ENCODE measurements at regions not wholly inside any gene's neighbourhood (a gene's known extent, or its start where the extent isn't known, plus 50 kb on each side); places are given as distances from the start of the nearest gene placed in this dataset.

DNA sequence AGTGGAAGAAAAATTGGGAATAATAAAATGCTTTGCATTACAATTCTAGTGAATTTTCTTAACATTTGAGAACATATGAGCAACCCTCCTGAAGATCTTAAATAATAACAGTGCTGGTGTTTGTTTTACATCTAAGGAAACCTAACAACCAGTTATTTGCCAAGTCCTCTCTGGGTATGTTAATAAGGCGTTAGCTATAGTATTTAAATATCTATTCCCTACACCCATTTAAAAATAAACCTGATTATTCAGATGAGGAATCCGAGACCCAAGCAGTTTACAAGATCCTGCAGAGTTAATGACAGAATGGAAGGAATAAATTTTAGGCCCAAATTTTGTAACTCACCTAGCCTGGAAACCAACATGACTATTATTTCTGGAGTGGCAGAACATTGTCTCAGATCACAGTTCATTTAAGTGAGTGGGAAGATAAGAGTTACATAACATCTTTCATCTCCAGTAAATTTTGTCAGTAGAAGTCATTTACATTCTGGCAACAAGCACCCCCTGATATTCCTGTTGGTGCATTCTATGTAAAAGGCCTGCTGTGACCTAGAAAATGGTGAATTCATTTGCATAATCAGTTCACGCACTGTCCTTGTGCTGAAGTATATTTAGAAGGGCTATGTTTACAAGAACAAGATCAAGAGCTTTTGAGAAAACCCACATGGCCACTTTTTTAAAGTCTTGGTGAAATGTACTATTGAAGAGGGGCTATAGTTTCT lies 148.2 kb downstream of the COX7C start:
- CTCF ChIA-PET = no interaction called here
- TF ChIP-seq, protein P1, sequence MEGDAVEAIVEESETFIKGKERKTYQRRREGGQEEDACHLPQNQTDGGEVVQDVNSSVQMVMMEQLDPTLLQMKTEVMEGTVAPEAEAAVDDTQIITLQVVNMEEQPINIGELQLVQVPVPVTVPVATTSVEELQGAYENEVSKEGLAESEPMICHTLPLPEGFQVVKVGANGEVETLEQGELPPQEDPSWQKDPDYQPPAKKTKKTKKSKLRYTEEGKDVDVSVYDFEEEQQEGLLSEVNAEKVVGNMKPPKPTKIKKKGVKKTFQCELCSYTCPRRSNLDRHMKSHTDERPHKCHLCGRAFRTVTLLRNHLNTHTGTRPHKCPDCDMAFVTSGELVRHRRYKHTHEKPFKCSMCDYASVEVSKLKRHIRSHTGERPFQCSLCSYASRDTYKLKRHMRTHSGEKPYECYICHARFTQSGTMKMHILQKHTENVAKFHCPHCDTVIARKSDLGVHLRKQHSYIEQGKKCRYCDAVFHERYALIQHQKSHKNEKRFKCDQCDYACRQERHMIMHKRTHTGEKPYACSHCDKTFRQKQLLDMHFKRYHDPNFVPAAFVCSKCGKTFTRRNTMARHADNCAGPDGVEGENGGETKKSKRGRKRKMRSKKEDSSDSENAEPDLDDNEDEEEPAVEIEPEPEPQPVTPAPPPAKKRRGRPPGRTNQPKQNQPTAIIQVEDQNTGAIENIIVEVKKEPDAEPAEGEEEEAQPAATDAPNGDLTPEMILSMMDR (IDR thresholded peaks at IDR 0.05; ENCODE audit: low read depth, low read length) = no peak
- Histone ChIP-seq H3K4me3 (ENCODE audit: low read depth, low read length) (no peak overlapping the region), H3K9me3 (ENCODE audit: control insufficient read depth, insufficient read depth, low read length) (no peaks in the 10 kb centered on the region), H3K27me3 (ENCODE audit: control insufficient read depth, insufficient read depth, low read length) (no peaks in the 10 kb centered on the region), H3K27ac (ENCODE audit: low read depth, low read length) (no peak overlapping the region)
- DNase-seq (ENCODE audit: low read depth, low spot score) = no peak
- POLR2A ChIA-PET = no interaction called here

DNA sequence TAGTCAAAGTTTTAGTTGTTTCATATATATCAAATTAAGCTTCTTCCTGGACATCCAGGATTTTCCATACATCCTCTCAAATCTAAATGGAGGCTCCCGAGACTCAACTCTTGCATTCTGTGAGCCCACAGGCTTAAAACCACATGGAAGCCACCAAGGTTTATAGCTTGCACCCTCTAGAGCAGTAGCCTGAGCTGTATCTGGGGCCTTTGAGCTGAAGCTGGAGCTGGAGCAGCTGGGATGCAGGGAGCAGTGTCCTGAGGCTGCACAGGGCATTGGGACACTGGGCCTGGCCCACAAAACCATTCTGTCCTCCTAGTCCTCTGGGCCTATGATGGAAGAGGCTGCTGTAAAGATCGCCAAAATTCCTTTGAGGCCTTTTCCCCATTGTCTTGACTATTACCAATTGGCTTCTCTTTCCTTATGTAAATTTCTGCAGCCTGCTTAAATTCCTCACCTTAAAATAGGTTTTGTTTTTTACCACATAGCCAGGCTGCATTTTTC lies 151.0 kb downstream of the COX7C start:
- Histone ChIP-seq H3K27ac (ENCODE audit: low read depth, low read length) (no peak overlapping the region), H3K4me3 (ENCODE audit: low read depth, low read length) (no peak overlapping the region), H3K27me3 (ENCODE audit: control insufficient read depth, insufficient read depth, low read length) (no peaks in the 10 kb centered on the region), H3K9me3 (ENCODE audit: control insufficient read depth, insufficient read depth, low read length) (no peaks in the 10 kb centered on the region)
- no peak for DNase-seq (ENCODE audit: low read depth, low spot score)
- TF ChIP-seq, protein P1 (IDR thresholded peaks at IDR 0.05; ENCODE audit: low read depth, low read length) = no peak
- ChIA-PET CTCF (no interaction called here), POLR2A (no interaction called here)

DNA sequence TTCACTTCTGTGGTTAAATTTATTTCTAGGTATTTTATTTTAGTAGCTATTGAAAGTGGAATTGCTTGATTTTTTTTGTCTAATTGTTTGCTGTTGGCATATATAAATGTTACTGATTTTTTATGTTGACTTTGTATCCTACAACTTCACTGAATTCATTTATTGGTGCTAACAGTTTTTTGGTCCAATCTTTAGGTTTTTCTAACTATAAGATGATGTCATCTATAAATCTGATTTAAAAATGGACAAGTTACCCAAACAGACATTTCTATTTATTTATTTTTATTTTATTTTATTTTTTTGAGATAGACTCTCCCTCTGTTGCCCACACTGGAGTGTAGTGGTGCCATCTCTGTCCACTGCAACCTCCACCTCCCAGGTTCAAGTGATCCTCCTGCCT lies 162.3 kb downstream of the COX7C start:
- ChIA-PET POLR2A (no interaction called here), CTCF (no interaction called here)
- no peaks in the 10 kb centered on the region for H3K27me3 ChIP-seq (ENCODE audit: control insufficient read depth, insufficient read depth, low read length)
- no peak for DNase-seq (ENCODE audit: low read depth, low spot score)
- no peak overlapping the region for H3K27ac ChIP-seq (ENCODE audit: low read depth, low read length)
- H3K9me3 ChIP-seq (ENCODE audit: control insufficient read depth, insufficient read depth, low read length) = no peaks in the 10 kb centered on the region
- TF ChIP-seq, protein P1 (IDR thresholded peaks at IDR 0.05; ENCODE audit: low read depth, low read length) = no peak
- no peak overlapping the region for H3K4me3 ChIP-seq (ENCODE audit: low read depth, low read length)

DNA sequence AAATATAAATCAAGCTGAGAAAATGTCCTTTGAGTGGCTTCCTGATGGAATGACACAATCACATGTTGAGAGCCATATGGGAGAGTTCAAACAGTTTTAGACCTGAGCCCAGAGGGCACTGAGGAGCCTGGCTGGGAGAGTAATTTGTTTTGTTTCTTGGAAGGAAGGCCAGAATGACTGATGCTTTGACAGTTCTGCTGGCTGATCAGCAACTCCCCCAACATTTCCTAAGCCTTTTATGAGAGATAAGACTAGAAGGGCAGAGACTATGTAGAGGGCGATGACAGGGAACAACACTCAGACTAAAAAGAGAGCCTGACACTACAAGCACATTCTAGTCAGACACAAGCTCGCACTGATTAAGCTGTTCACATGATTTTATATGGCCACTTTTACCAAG lies 169.2 kb downstream of the COX7C start:
- TF ChIP-seq, protein P1 (IDR thresholded peaks at IDR 0.05; ENCODE audit: low read depth, low read length) = no peak
- POLR2A ChIA-PET = no interaction called here
- H3K27ac ChIP-seq (ENCODE audit: low read depth, low read length) = no peak overlapping the region
- H3K4me3 ChIP-seq (ENCODE audit: low read depth, low read length) = no peak overlapping the region
- CTCF ChIA-PET = no interaction called here
- no peaks in the 10 kb centered on the region for H3K9me3 ChIP-seq (ENCODE audit: control insufficient read depth, insufficient read depth, low read length)
- no peaks in the 10 kb centered on the region for H3K27me3 ChIP-seq (ENCODE audit: control insufficient read depth, insufficient read depth, low read length)
- no peak for DNase-seq (ENCODE audit: low read depth, low spot score)

DNA sequence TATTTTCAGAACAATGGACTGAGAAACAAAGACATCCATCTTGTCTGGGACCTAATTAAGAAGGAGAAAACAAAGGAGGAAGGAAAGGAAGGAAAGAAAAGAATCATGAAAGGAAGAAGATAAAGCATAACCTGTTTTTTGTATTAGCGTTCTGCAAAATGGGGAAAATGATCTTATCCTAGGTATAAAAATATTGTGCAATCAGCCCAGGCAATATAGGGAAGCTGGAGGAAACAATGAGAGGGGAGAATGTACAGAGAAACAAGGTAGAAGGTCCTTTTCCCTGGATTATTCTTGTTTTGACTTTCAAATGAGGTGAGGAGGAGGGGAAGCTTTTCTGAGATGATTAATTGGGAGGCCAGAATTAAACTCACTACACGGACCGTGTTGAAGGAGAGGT lies 177.9 kb downstream of the COX7C start:
- H3K27ac ChIP-seq (ENCODE audit: low read depth, low read length) = no peak overlapping the region
- TF ChIP-seq, protein P1 (IDR thresholded peaks at IDR 0.05; ENCODE audit: low read depth, low read length) = no peak
- no peaks in the 10 kb centered on the region for H3K9me3 ChIP-seq (ENCODE audit: control insufficient read depth, insufficient read depth, low read length)
- no peak for DNase-seq (ENCODE audit: low read depth, low spot score)
- ChIA-PET CTCF (no interaction called here), POLR2A (no interaction called here)
- H3K27me3 ChIP-seq (ENCODE audit: control insufficient read depth, insufficient read depth, low read length) = no peaks in the 10 kb centered on the region
- H3K4me3 ChIP-seq (ENCODE audit: low read depth, low read length) = no peak overlapping the region
